ENCODE measurements at regions not wholly inside any gene's neighbourhood (a gene's known extent, or its start where the extent isn't known, plus 50 kb on each side); places are given as distances from the start of the nearest gene placed in this dataset.
"Not testable (repeated sequence)": the region's sequence is repeated elsewhere in the genome, so short reads cannot be mapped to it uniquely, and the experiment has no call there.

DNA sequence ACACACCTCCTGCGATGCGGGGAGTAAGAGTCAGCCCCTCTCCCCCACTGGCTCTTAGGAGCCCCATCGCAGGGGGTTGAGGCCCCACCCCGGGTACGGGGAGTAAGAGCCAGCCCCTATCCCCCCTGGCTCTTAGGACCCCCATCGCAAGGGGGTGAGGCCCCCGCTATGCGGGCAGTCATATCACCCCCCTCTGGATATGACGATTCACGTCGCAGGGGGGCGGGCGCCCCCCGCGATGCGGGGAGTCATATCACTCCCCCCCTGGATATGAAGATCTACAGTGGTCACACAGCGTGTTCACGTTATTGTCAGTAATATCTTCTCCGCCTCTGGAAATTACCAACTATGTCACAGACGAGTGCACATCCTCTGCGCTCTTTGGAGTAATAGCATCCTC is 61.1 kb downstream of the DEFB131A start:
- not testable (repeated sequence) for DNase-seq

DNA sequence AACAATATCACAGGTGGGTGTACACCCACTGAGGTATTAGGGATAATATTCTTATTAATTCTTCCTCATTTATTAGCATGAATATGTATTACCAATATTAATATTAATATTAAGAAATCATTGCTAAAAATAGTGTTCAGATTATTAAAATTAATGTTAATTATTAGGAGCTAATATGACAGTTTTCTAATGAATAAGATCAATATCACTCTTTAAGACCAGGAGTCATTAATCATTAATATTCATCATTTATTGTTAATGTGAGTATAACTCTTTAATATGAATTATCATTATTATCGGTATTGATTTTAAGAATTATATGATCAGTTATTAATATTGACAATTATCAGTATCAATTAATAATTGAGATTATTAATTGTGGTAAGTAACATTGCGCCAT is 62.5 kb downstream of the DEFB131A start:
- not testable (repeated sequence) for DNase-seq

GRCh38 chr4:9512941-9513340 is 68.7 kb downstream of the DEFB131A start:
- not testable (repeated sequence) for DNase-seq

GRCh38 chr4:9519631-9520030 is 75.4 kb downstream of the DEFB131A start:
- DNase-seq = not testable (repeated sequence)

DNA sequence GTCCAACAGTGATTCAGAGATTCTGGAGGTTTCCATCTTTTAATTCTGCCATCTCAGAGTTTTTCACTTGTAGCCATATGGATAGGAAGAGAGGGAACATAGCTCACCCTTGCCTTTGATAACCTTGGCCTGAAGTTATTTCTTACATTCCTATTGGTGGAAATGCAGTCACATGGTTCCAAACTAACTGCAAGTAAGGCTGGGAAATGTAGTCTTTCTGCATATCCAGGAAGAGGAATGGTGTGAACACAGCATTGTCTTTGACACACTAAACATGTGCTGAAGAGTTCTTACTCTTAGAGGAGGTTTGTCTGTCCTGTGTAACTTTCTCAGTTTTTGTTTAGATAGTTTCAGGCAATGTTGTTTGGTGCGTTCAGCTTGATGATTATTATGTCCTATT is 78.7 kb downstream of the DEFB131A start:
- peak; percentile 23 for DNase-seq

- DNase-seq = not testable (repeated sequence)
These were observed 80.2 kb downstream of the DEFB131A start for GRCh38 chr4:9524406-9524805.

- DNase-seq = peak; percentile 69
These were observed 88.1 kb downstream of the DEFB131A start for GRCh38 chr4:9532134-9532862.

DNA sequence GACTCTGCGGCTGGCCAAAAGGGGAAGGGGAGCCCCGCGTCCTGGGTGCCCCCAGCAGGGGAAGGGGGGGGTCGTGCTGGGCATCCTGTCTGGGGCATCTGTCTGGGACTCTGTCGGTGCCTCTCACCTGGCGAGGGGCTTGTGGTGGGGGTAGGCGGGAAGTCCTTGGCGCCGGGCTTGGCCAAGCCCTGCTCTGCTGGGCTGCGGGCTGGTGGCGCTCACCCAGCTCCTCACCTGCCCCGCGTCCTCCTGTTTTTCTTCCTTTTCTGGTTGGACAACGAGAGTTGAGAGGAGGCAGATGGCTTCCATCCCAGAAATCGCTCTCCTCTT is 88.6 kb downstream of the DEFB131A start:
- DNase-seq = not testable (repeated sequence)

- DNase-seq = not testable (repeated sequence)
These were observed 92.9 kb downstream of the DEFB131A start for GRCh38 chr4:9537101-9537500.

- DNase-seq = not testable (repeated sequence)
These were observed 95.8 kb downstream of the DEFB131A start for GRCh38 chr4:9539939-9540520.

GRCh38 chr4:9541388-9541915 is 97.2 kb downstream of the DEFB131A start:
- not testable (repeated sequence) for DNase-seq

- DNase-seq = not testable (repeated sequence)
These were observed 100.6 kb downstream of the DEFB131A start for GRCh38 chr4:9544851-9545250.

GRCh38 chr4:9547470-9547869 is 103.3 kb downstream of the DEFB131A start:
- not testable (repeated sequence) for DNase-seq

DNA sequence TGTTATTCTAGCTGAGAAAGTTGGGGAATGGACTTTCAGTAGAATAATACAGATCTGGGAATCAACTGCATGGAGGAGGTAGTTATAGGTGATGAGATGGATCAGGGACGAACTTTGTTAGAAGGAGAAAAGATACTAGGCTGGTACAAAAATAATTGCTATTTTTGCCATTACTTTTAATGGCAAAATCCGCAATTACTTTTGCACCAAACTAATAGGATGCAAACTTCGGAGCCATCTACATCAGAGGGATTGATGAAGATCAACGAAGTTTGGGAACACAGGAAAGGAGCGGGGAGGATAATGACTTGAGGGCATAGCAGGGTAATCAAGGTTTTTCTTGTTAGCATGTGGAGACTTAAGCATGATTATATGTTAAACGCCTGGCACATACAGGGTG is 111.9 kb downstream of the DEFB131A start:
- DNase-seq = not testable (repeated sequence)

DNA sequence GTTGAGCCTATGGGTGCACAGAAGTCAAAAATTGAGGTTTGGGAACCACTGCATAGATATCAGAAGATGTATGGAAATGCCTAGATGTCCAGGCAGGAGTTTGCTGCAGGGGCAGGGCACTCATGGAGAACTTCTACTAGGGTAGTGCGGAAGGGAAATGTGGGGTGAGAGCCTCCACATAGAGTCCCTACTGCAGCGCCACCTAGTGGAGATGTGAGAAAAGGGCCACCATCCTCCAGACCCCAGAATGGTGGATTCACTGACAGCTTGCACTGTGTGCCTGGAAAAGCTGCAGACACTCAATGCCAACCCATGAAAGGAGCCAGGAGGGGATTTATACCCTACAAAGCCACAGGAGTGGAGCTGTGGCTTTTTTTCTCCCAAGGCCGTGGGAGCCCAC is 133.7 kb downstream of the DEFB131A start:
- DNase-seq = peak; percentile 4

- DNase-seq = not testable (repeated sequence)
These were observed 138.7 kb downstream of the DEFB131A start for GRCh38 chr4:9582880-9583279.

DNA sequence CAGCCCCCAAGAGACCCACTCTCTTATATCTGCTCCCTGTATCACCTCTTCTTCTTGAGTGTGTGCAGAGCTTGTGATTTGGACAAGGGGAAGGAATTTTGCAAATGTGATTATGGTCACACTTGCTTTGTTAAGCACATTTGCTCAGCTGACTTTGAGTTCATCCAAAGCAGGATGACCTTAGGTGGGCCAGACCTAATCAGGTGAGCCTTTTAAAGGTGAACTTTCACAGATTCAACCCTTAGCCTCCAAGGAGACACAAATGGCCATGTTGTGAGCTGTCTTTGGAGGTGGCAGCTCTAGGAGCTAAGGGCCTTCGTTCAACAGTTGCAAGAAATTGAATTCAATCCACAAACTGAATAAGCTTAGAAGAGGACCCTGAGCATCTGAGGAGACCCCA is 147.8 kb downstream of the DEFB131A start:
- DNase-seq = no peak

GRCh38 chr4:9594948-9595347 is 150.7 kb downstream of the DEFB131A start:
- DNase-seq = no peak

GRCh38 chr4:9595531-9595930 is 151.3 kb downstream of the DEFB131A start:
- DNase-seq = not testable (repeated sequence)

DNA sequence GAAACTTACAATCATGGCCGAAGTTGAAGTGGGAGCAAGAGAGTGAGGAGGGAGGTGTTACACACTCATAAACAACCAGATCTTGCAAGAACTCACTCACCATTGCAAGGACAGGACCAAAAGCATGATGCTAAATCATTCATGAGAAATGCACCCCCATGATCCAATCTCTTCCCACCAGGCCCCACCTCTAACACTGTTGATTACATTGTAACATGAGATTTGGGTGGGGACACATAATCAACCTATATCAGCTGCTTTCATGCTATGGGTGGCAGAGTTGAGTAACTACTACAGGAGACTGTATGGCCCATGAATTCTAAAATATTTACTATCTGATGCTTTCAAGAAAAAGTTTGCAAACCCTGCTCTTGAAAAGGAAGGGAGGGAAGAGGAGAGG is 155.1 kb downstream of the DEFB131A start:
- no peak for DNase-seq

DNA sequence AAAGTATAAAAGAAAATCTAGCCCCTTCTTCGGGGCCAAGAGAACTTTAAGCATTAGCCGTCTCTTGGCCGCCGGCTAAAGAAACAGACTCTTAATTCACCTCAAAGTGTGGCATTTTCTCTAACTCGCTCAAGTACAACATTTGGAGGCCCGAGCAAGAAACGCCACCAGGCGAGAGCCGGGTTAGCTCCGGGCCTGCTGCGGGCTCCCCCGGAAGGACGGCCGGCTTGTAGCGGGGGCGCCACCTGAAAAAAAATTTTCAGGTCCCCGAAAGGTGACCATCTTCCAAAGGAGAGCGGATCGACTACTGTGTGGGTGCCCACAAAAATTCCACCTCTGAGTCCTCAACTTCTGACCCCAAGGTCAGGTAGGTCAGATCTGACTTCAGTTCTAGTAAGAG is 156.0 kb downstream of the DEFB131A start:
- no peak for DNase-seq

GRCh38 chr4:9602389-9602914 is 158.2 kb downstream of the DEFB131A start:
- DNase-seq = no peak

DNA sequence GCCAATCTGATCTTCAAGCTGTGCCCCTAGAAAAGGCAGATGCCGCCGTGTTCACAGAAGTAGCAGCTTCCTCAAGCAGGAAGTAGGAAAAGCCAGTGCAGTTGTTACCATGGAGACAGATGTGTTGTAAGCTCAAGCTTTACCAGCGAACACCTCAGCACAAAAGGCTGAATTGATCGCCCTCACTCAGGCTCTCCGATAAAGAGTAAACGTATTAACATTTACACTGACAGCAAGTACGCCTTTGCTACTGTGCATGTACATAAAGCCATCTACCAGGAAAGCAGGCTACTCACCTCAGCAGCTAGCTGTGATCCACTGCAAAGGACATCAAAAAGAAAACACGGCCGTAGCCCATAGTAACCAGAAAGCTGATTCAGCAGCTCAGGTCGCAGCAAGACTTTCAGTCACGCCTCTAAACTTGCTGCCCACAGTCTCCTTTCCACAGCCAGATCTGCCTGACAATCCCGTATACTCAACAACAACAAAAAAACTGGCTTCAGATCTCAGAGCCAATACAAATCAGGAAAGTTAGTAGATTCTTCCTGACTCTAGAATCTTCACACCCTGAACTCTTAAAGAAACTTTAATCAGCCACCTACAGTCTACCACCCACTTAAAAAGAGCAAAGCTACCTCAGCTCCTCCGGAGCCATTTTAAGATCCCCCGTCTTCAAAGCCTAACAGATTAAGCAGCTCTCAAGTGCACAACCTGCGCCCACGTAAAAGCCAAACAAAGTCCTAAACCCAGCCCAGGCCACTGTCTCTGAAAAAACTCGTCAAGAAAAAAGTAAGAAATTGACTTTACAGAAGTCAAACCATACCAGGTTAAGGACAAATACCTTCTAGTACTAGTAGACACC is 160.0 kb downstream of the DEFB131A start:
- peak; percentile 67 for DNase-seq
